Esophagus muscularis mucosa (tissue), 4 donors: ENCODE measurements at regions not wholly inside any gene's neighbourhood (a gene's known extent, or its start where the extent isn't known, plus 50 kb on each side); places are given as distances from the start of the nearest gene placed in this dataset.

Source experiments
- DNase-seq: peaks from one replicate; pipeline ENCODE4 v3.0.0-alpha.2; 2017; ENCODE audit errors: extremely low spot score
- H3K27ac ChIP-seq, 4 donors: fragments of 200-600 bp; sonication (generic); replicated peaks in 1 of 4; 1 replicate in 3 of 4; 2 replicates in 1 of 4; pipeline ENCODE4 v1.5.1; 2016 to 2019; ENCODE audit warnings: mild to moderate bottlenecking in 1 of 4
- H3K27me3 ChIP-seq, 4 donors: fragments of 200-600 bp; sonication (generic); one replicate each; pipeline versions ENCODE4 v1.5.1 to v1.6.0; 2016 to 2019
- H3K36me3 ChIP-seq, 4 donors: fragments of 200-600 bp; sonication (generic); one replicate each; pipeline ENCODE4 v1.5.1; 2016 to 2019
- H3K4me1 ChIP-seq, 4 donors: fragments of 200-600 bp; sonication (generic); one replicate each; pipeline ENCODE4 v1.5.1; 2016 to 2019
- H3K4me3 ChIP-seq, 4 donors: fragments of 200-600 bp; sonication (generic); 1 replicate in 2 of 4; 2 replicates in 2 of 4; pipeline ENCODE4 v1.5.1; 2016 to 2019; ENCODE audit warnings: mild to moderate bottlenecking in 4 of 4, moderate library complexity in 1 of 4
- H3K9me3 ChIP-seq, 4 donors: fragments of 200-600 bp; sonication (generic); 1 replicate in 3 of 4; 2 replicates in 1 of 4; pipeline ENCODE4 v1.5.1; 2016 to 2019
- EP300 ChIP-seq: sonication (generic); formaldehyde crosslinking; IDR thresholded peaks from one replicate; pipeline ENCODE4 v1.6.1; 2017; ENCODE audit warnings: antibody characterized with exemption
- POLR2A ChIP-seq: fragments of 450-650 bp; IDR thresholded peaks from one replicate; pipeline ENCODE4 v1.6.1; 2017; ENCODE audit warnings: antibody characterized with exemption, moderate library complexity, mild to moderate bottlenecking, low read depth
- POLR2AphosphoS5 ChIP-seq, 2 donors: sonication (generic); formaldehyde crosslinking; IDR thresholded peaks; one replicate each; pipeline ENCODE4 v1.6.1; 2017; ENCODE audit warnings: antibody characterized with exemption in 2 of 2
- WGBS: methylation state at CpG from one replicate; pipeline ENCODE4 v1.1.5; 2018; 5-methylcytosine and 5-hydroxymethylcytosine counted together
- intact Hi-C: fragments of 100-400 bp; cut with DNase I; formaldehyde crosslinking; loops from one replicate; pipeline ENCODE4 v1.15.1; 2023
- TF ChIP-seq, protein P1 (sequence below), 3 experiments: fragments of 200-600 bp in 2 of 3; fragments of 450-650 bp in 1 of 3; sonication (generic) in 2 of 3; IDR thresholded peaks; one replicate each; pipeline ENCODE4 v1.5.1; 2017 to 2019; ENCODE audit warnings: antibody characterized with exemption in 3 of 3, mild to moderate bottlenecking in 2 of 3, moderate library complexity in 1 of 3

DNA sequence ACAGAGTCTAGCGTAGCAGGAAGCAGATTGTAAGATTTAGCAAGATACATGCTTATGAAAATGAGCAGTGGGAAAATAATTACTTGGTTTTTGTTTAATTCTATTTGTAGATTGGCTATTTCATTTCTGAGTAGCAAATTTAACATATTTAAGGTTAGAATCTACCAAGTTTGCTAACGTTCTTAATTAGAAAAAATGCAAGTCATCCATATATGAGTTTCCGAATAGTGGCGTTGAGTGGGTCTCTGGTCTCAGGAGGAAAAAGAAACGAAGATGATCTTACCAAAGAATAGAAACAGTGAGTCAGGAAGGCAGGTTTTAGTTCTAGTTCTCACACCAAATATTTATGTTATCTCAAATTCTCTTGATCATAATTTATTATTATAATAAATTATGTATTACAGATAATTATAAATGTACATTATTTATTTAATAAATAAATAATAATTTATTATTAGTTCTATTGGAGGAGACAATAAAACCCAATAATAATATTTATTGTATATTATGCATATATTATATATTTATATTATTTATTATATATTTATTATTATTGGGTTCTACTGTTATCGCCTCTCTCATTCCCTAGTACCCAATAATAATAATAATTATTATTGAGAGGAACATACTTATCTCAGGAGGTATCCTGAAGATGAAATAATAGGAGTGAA lies 194.3 kb upstream of the PITRM1 start:
- Histone ChIP-seq H3K27me3 (no peaks in the 10 kb centered on the region), H3K36me3 (no peaks in the 10 kb centered on the region), H3K9me3 (no peaks in the 10 kb centered on the region), H3K4me1 (no peaks in the 10 kb centered on the region), H3K4me3 (no peak overlapping the region), H3K27ac (no peak overlapping the region)
- 93% methylated on average over 6 of the region's 6 CpGs for WGBS
- intact Hi-C loops: no loop called here
- no peak for DNase-seq
- TF ChIP-seq, protein P1, sequence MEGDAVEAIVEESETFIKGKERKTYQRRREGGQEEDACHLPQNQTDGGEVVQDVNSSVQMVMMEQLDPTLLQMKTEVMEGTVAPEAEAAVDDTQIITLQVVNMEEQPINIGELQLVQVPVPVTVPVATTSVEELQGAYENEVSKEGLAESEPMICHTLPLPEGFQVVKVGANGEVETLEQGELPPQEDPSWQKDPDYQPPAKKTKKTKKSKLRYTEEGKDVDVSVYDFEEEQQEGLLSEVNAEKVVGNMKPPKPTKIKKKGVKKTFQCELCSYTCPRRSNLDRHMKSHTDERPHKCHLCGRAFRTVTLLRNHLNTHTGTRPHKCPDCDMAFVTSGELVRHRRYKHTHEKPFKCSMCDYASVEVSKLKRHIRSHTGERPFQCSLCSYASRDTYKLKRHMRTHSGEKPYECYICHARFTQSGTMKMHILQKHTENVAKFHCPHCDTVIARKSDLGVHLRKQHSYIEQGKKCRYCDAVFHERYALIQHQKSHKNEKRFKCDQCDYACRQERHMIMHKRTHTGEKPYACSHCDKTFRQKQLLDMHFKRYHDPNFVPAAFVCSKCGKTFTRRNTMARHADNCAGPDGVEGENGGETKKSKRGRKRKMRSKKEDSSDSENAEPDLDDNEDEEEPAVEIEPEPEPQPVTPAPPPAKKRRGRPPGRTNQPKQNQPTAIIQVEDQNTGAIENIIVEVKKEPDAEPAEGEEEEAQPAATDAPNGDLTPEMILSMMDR (IDR thresholded peaks at IDR 0.05): no peak
- TF ChIP-seq EP300 (no peak), POLR2AphosphoS5 (IDR thresholded peaks at IDR 0.05) (no peak), POLR2A (no peak)

DNA sequence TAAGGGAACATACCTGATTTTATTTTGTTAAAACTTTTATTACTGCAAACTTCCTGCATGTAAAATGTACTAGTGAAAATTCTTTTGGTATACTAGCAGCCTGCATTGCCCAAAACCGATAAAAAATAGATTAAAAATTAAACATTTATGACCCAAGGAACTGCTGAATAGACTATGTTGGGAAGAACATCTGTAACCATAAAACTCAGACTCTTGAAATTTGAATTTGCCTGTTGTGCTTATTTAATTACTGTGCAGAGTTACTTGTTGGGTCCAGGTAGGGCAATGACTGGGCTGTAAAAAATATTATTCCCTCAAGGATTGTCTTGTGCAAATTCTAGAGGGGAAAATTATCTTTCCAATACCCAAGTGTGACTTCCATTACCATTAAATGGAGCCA lies 193.5 kb upstream of the PITRM1 start:
- H3K36me3 ChIP-seq: no peaks in the 10 kb centered on the region

DNA sequence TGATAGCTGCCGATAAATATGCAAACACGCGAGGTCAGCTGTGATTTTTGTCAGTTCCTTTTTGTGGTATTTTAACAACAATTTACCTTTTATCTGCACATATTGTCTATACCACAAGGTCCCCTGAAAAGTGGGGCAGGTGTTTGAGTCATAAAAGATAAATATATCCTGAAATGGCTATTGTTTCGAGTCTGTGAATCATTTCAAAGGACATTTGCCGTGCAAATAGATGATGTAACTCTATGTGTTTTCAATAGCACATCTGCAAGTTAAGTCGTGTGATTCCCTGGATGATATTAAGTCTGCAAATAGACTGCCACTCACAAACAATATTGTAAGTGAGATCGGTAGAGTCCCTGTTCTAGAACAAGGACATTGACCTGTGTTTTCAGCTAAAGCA lies 193.0 kb upstream of the PITRM1 start:
- TF ChIP-seq, protein P1 (IDR thresholded peaks at IDR 0.05): no peak
- TF ChIP-seq POLR2A (no peak), POLR2AphosphoS5 (IDR thresholded peaks at IDR 0.05) (no peak), EP300 (no peak)
- H3K4me1 ChIP-seq: no peaks in the 10 kb centered on the region
- H3K9me3 ChIP-seq: no peaks in the 10 kb centered on the region
- DNase-seq: no peak
- 83% methylated on average over 7 of the region's 7 CpGs for WGBS
- no peak overlapping the region for H3K4me3 ChIP-seq
- intact Hi-C loops: no loop called here
- no peaks in the 10 kb centered on the region for H3K27me3 ChIP-seq
- no peak overlapping the region for H3K27ac ChIP-seq
- H3K36me3 ChIP-seq: no peaks in the 10 kb centered on the region

More for the DNA sequence above, 193.5 kb upstream of the PITRM1 start:
- intact Hi-C loops: no loop called here
- 97% methylated on average over 1 of the region's 1 CpG for WGBS
- H3K4me3 ChIP-seq: no peak overlapping the region
- H3K4me1 ChIP-seq: no peaks in the 10 kb centered on the region
- H3K27ac ChIP-seq: no peak overlapping the region
- H3K27me3 ChIP-seq: no peaks in the 10 kb centered on the region
- no peaks in the 10 kb centered on the region for H3K9me3 ChIP-seq
- TF ChIP-seq POLR2A: no peak
- no peak for TF ChIP-seq EP300
- TF ChIP-seq POLR2AphosphoS5 (IDR thresholded peaks at IDR 0.05): no peak
- TF ChIP-seq, protein P1 (IDR thresholded peaks at IDR 0.05): no peak
- no peak for DNase-seq

DNA sequence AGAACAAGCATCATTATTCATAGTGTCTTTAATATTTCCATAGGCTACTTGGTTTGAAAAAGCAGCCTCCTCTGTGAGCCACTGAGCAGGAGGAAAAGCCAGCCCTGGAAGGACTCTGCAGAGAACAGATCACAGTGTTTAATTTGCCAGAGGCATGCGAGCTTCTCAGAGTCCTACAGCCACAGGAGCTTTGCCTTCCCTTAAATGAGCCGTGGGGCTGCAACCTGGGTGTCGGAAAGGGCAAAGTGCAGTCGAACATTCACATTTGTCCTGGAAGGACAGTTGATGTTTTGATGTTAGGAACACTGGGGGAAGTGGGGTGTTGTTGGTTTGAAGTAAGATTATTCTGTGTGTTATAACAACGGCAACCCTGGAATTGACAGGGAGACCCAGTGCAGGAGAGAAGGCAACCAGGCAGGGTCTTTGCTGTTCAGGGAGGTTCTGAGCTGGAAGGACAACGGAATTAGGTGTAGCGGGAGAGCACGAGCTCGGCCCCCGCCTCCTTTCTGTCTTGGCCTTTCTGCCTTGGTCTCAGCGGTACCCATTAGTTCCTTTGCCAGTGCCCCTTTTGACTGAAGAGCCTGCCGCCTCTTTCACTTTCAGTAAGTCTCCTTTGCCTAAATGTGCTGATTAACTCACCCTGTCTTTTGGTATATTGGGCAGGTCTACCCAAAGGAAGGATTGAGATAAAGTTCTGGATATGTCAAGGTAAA lies 192.3 kb upstream of the PITRM1 start:
- 87% methylated on average over 12 of the region's 12 CpGs for WGBS
- DNase-seq: no peak
- intact Hi-C loops: no loop called here
- H3K27me3 ChIP-seq: no peaks in the 10 kb centered on the region
- H3K36me3 ChIP-seq: no peaks in the 10 kb centered on the region
- no peak overlapping the region for H3K4me3 ChIP-seq
- no peaks in the 10 kb centered on the region for H3K9me3 ChIP-seq
- no peak overlapping the region for H3K27ac ChIP-seq
- no peak for TF ChIP-seq EP300
- TF ChIP-seq POLR2AphosphoS5 (IDR thresholded peaks at IDR 0.05): no peak
- TF ChIP-seq, protein P1 (IDR thresholded peaks at IDR 0.05): no peak
- no peak for TF ChIP-seq POLR2A
- H3K4me1 ChIP-seq: no peaks in the 10 kb centered on the region
